Mammary epithelial cell (primary cell): ENCODE measurements at regions not wholly inside any gene's neighbourhood (a gene's known extent, or its start where the extent isn't known, plus 50 kb on each side); places are given as distances from the start of the nearest gene placed in this dataset.

Experiments used
- CTCF ChIP-seq, 2 donors: IDR thresholded peaks in 1 of 2; conservative IDR thresholded peaks in 1 of 2; 2 replicates each; pipeline ENCODE4 v1.5.1; 2011 to 2012; ENCODE audit warnings: inconsistent platforms in 2 of 2, low read length in 2 of 2, mild to moderate bottlenecking in 2 of 2, control low read depth in 1 of 2, low read depth in 1 of 2; ENCODE audit not compliant: insufficient read depth in 1 of 2; ENCODE audit errors: extremely low read depth in 1 of 2
- EZH2 ChIP-seq: IDR thresholded peaks from 2 replicates; pipeline ENCODE4 v1.6.1; 2012; ENCODE audit warnings: low read length, inconsistent platforms, borderline replicate concordance

GRCh38 chr5:74500110-74500917 is 140.2 kb downstream of the ENC1 start:
- TF ChIP-seq CTCF (conservative IDR thresholded peaks at IDR 0.05 in 1 of 2, IDR thresholded peaks at IDR 0.05 in 1 of 2; ENCODE audit: extremely low read depth in 1 of 2, insufficient read depth in 1 of 2, low read depth in 1 of 2, low read length in 2 of 2) = no peak
- no peak for TF ChIP-seq EZH2
